ENCODE measurements at regions not wholly inside any gene's neighbourhood (a gene's known extent, or its start where the extent isn't known, plus 50 kb on each side); places are given as distances from the start of the nearest gene placed in this dataset.

GRCh38 chr11:111194860-111195568 lies 50.5 kb upstream of the POU2AF2 start:
- intact Hi-C loops (cut with DNase I), result no loop called here
- Histone ChIP-seq H3K27ac (no peak overlapping the region), H3K27me3 (no peaks in the 10 kb centered on the region), H3K9me3 (no peaks in the 10 kb centered on the region), H3K36me3 (no peaks in the 10 kb centered on the region), H3K4me1 (no peaks in the 10 kb centered on the region), H3K4me3 (replicated peaks in 1 of 3) (no peak overlapping the region)
- no peak for DNase-seq
- TF ChIP-seq POLR2A (IDR thresholded peaks at IDR 0.05) (no peak), CTCF (IDR thresholded peaks at IDR 0.05) (no peak)
- 89 to 90% methylated on average over 2 of the region's 2 CpGs for WGBS, 2 donors

- H3K4me1 ChIP-seq, result no peaks in the 10 kb centered on the region
- H3K9me3 ChIP-seq, result no peaks in the 10 kb centered on the region
- no peak overlapping the region for H3K4me3 ChIP-seq (replicated peaks in 1 of 3)
- no peak for DNase-seq
- H3K27ac ChIP-seq, result no peak overlapping the region
- TF ChIP-seq CTCF (IDR thresholded peaks at IDR 0.05) (no peak), POLR2A (IDR thresholded peaks at IDR 0.05) (no peak)
- no peaks in the 10 kb centered on the region for H3K36me3 ChIP-seq
- H3K27me3 ChIP-seq, result no peaks in the 10 kb centered on the region
- 74 to 76% methylated on average over 1 of the region's 1 CpG for WGBS, 2 donors
- intact Hi-C loops (cut with DNase I), result no loop called here
These were observed 51.5 kb upstream of the POU2AF2 start for GRCh38 chr11:111193924-111194490.

GRCh38 chr11:111189466-111189865 lies 56.1 kb upstream of the POU2AF2 start:
- H3K4me1 ChIP-seq, result no peaks in the 10 kb centered on the region
- TF ChIP-seq POLR2A (IDR thresholded peaks at IDR 0.05) (no peak), CTCF (IDR thresholded peaks at IDR 0.05) (no peak)
- no peak overlapping the region for H3K27ac ChIP-seq
- no peak for DNase-seq
- no peaks in the 10 kb centered on the region for H3K9me3 ChIP-seq
- H3K4me3 ChIP-seq (replicated peaks in 1 of 3), result no peak overlapping the region
- WGBS, 2 donors, result 67 to 74% methylated on average over 2 of the region's 2 CpGs
- H3K36me3 ChIP-seq, result no peaks in the 10 kb centered on the region
- intact Hi-C loops (cut with DNase I), result no loop called here
- H3K27me3 ChIP-seq, result no peaks in the 10 kb centered on the region

- 71 to 75% methylated on average over 3 of the region's 3 CpGs for WGBS, 2 donors
These were observed 59.1 kb upstream of the POU2AF2 start for GRCh38 chr11:111186308-111186915.

More at GRCh38 chr11:111186308-111186915, 59.1 kb upstream of the POU2AF2 start:
- no peak for TF ChIP-seq CTCF (IDR thresholded peaks at IDR 0.05)
- TF ChIP-seq POLR2A (IDR thresholded peaks at IDR 0.05), result no peak
- no peaks in the 10 kb centered on the region for H3K4me1 ChIP-seq
- H3K36me3 ChIP-seq, result no peaks in the 10 kb centered on the region
- no peaks in the 10 kb centered on the region for H3K9me3 ChIP-seq
- H3K4me3 ChIP-seq (replicated peaks in 1 of 3), result no peak overlapping the region
- no peaks in the 10 kb centered on the region for H3K27me3 ChIP-seq
- H3K27ac ChIP-seq, result no peak overlapping the region
- intact Hi-C loops (cut with DNase I), result no loop called here
- DNase-seq, result no peak

Measured in thyroid gland (tissue), 4 donors.